HFF-Myc (cell line): ENCODE measurements at regions not wholly inside any gene's neighbourhood (a gene's known extent, or its start where the extent isn't known, plus 50 kb on each side); places are given as distances from the start of the nearest gene placed in this dataset.

Experiments used
- DNase-seq: peaks from one replicate; pipeline ENCODE4 v3.0.0-alpha.2; 2011; ENCODE audit warnings: low read depth; ENCODE audit errors: extremely low read depth
- H3K4me3 ChIP-seq: replicated peaks from 2 replicates; pipeline ENCODE4 v1.5.1; 2011; ENCODE audit warnings: low read depth, mild to moderate bottlenecking, control low read depth, low read length
- TF ChIP-seq, protein P1 (sequence below): IDR thresholded peaks from 2 replicates; pipeline ENCODE4 v1.5.1; 2012; ENCODE audit warnings: mild to moderate bottlenecking, low read depth, low read length, control low read depth; ENCODE audit errors: missing control alignments

DNA sequence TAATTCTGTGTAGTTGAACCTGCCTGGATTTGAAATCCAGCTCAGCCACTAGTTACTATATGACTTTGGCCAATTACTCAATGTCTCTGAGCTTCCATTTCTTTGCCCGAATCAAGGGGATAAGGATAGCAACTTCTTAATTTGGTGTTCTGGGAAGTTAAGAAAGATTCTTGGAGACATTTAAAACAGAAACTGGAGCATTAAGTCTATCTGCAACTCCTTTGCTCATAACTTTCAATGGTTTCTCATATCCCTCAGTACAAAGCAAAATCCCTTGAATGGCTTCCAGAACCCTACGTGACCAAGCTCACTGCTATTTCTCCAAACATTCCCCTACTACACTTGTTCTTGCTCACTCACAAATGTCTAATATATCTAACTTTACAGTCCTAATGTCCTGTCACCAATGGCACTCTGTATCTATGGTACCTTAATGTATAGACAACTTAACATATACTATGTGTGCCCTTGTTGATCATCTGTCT lies 849.1 kb upstream of the SLIT2 start:
- H3K4me3 ChIP-seq, result no peak overlapping the region
- TF ChIP-seq, protein P1, sequence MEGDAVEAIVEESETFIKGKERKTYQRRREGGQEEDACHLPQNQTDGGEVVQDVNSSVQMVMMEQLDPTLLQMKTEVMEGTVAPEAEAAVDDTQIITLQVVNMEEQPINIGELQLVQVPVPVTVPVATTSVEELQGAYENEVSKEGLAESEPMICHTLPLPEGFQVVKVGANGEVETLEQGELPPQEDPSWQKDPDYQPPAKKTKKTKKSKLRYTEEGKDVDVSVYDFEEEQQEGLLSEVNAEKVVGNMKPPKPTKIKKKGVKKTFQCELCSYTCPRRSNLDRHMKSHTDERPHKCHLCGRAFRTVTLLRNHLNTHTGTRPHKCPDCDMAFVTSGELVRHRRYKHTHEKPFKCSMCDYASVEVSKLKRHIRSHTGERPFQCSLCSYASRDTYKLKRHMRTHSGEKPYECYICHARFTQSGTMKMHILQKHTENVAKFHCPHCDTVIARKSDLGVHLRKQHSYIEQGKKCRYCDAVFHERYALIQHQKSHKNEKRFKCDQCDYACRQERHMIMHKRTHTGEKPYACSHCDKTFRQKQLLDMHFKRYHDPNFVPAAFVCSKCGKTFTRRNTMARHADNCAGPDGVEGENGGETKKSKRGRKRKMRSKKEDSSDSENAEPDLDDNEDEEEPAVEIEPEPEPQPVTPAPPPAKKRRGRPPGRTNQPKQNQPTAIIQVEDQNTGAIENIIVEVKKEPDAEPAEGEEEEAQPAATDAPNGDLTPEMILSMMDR, result no peak
- DNase-seq, result no peak

DNA sequence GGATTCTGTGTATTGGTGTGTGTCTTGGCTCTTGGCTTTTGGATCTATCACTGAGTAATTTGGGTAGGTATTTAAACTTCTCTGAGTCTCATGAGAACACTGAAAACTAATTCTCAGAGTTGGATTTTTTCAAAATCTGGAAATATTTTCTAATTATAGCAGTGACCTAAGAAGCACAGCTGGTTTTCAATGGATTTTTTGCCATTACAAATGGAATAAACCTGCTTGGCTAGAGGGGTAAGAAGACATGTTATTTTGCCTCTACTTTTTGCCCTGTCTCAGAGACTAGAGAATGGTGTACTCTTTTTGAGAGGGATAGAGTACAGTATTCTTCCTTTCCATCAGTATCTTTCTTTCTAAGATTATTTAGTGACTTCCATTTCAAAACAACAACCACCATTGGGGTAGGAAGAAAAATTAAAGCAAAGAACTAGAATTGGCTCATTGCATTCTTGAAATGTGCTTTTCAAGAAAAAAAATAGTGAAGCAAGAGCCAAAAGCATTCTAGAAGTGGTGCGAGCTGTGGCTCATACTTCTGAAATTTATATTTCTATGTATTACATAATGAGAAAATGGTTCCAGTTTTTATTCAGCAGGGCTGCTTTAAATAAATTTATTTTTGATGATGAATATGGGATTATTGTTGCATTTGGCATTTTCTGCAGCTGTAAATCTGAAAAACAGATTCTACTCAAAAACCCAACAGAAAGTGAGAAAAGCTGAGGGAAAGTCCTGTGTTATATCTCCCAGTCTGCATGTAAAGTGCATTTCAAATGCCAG lies 850.2 kb upstream of the SLIT2 start:
- TF ChIP-seq, protein P1, result no peak
- no peak for DNase-seq
- H3K4me3 ChIP-seq, result no peak overlapping the region

DNA sequence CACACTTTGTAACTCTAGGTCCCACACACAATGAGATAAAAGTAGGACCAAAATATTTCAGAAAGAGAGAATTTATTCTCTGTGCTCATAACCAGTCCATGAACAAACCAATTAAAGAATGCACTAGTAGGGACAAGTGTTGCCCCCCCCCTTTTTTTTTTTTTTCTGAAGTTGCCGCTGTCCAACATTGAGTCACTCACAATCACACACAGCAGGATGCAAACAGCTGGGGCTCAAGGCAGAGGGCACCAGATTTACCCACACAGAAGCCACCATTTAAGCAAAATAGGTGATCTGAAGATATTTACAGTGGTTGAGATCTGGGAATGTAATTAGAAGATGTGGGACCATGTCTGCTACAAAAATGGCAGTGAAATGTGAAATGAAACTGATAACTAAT lies 850.9 kb upstream of the SLIT2 start:
- TF ChIP-seq, protein P1, result no peak
- no peak overlapping the region for H3K4me3 ChIP-seq
- DNase-seq, result no peak

DNA sequence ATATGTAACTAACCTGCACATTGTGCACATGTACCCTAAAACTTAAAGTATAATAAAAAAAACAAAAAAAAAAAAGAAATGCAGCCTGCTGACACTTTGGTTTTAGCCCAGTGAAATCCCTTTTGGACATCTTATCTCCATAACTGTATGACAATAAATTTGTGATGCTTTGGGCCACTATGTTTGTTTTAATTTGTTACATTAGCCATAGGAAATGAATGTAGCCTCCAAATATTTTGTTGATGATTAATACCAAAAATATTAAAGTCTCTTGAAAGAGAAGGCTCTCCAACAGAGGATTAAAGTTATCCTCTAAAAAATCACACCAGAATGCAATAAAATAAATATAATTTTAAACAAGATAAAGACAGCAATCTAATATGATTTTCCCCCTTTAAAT lies 852.7 kb upstream of the SLIT2 start:
- no peak for DNase-seq
- TF ChIP-seq, protein P1, result no peak
- no peak overlapping the region for H3K4me3 ChIP-seq

DNA sequence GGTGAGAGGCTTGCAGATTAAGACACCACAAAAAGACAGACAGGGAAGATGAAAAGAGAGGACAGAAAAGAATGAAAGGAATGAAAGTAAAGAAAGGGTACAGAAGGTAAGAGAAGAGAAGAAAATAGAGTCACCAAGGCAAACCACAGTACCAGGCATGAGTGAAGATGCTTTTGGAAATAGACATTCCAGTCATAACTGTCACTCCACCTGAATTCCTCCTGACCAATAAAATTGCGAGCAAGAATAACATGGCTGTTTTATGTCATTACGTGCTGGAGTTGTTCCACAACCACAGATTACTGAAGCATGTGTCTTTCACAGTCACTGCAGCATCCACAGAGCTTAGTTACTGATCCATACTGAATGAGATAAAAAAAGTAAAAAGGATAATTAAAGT lies 864.9 kb upstream of the SLIT2 start:
- no peak overlapping the region for H3K4me3 ChIP-seq
- TF ChIP-seq, protein P1, result no peak
- DNase-seq, result no peak

DNA sequence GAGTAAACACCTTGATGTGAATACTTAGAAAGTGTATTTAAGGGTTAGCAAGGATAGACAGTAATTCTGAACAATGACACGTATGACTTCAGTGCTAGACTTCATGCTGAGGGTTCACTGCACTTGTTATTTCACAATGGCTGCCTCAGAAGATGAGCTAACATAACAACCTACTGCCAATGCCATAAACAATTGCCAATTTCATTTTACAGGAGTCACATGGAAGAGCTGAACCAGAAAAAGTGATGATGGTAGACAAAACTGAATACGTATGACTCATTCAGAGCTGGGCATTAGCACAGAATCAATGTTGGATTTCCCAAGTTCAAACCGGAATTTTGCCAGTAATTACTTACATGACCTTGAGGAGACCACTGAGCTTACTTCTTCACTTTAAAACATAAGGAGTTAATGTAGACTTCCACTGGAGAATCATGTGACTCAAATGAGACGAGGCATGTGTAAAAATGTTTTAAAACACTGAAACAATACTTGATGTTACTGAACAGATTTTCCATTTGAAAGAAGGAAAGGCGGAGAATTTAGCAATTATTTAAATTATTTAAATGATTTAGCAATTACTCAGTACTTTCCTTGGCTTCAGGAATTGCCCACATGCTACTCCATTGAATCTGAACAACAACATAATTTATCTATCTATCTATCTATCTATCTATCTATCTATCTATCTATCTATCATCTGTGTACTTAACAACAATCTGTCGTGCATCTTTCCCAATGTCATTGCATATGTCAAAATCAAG lies 868.5 kb upstream of the SLIT2 start:
- DNase-seq, result peak; percentile 7
- H3K4me3 ChIP-seq, result no peak overlapping the region
- TF ChIP-seq, protein P1, result no peak
